Fibroblast of skin of scalp (primary cell): ENCODE measurements at regions not wholly inside any gene's neighbourhood (a gene's known extent, or its start where the extent isn't known, plus 50 kb on each side); places are given as distances from the start of the nearest gene placed in this dataset.
"Not testable (repeated sequence)": the region's sequence is repeated elsewhere in the genome, so short reads cannot be mapped to it uniquely, and the experiment has no call there.

Source experiments
- DNase-seq: peaks from one replicate; pipeline ENCODE4 v3.0.0-alpha.2; 2013

GRCh38 chr3:55156851-55157650, 229.2 kb upstream of the LRTM1 start:
- DNase-seq, result peak; percentile 81

DNA sequence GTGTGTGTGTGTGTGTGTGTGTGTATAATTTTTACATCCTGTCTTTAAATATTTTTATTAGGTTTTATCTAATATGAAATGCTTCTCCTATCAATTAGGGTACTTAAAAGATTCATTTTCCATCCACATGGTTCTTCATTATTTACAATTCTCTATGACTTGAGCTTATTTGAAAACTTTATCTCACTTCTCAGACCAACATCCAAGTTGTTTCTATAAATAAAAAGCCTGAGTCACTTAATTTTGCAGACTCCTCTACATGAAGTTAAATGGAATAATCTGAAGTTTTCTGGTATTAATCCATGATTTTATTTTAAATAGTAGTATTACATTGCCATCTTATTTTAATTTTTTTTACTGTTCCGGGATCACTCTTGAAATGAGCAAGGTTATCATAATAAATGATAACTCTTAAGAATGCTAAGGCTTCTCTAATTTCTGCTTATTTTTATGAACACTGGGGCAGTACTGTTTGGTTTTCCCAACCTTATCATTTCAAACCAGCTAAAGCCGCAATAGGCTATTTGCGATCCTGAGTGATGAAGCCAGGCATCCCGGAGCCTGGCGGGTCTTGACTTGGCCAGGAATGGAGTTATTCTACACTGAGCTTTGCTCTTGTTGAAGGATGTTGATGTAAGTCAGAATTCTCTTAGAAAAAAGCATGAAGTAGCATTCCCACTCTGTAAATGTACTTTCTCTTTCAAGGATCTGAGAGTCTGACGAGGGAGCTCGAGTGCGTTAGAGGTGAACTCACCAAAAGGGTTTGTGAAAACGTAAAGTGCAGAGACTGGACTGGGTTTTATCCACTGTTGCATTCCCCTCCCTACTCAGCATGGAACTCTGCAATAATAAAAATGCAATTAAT, 220.2 kb upstream of the LRTM1 start:
- DNase-seq, result peak; percentile 19

DNA sequence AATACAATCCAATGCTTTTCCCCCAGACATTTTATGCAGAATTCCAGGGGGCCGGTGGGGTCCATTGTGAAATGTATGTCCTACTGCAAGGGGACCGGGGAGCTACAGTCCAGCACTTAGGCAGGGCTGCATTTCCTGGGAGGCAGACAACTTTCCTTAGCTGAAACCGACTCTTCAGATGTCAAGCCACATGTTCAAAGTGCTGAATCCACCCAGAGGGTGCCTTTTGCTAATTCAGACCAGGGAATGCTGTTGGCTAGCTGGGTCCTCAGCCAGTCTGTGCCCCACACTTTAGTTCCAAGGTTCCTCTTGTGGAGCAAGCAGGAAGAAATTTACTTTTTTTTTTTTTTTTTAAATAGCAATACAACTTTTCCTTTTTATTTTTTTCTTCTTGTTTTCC, 219.5 kb upstream of the LRTM1 start:
- DNase-seq, result no peak

GRCh38 chr3:55146216-55146615, 218.4 kb upstream of the LRTM1 start:
- DNase-seq, result no peak

DNA sequence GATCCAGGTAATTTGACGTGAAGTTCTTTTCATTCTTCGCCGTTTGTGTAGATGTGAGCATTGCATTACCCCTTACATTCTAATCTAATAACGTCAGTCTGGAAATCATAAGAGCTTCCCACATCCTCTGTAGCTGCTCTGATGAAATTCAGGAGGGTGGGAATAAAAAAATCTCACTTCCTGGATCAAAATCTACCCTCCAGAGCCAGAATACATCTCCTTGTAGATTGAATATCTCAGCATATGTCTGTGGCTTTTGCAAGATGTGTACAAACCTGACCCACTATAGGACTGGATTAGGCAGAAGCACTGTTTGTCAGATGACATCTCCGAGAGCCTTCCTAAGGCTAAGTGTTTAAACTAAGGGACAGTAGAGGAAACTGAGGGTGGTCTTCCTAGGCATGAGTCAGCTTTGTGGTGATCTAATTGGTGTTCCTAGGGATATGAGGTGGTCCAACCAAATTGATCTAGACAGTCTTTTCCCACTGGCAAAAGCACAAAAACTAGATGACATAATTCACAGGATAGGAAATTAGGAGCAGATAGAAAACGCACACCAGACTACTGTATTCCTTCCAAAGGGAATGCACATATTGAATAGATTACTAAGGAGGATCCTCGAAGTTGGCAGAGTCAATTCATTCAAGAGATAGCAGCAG, 216.3 kb upstream of the LRTM1 start:
- peak; percentile 90 for DNase-seq

- no peak for DNase-seq
Observed at GRCh38 chr3:55143336-55143735, 215.5 kb upstream of the LRTM1 start.

DNA sequence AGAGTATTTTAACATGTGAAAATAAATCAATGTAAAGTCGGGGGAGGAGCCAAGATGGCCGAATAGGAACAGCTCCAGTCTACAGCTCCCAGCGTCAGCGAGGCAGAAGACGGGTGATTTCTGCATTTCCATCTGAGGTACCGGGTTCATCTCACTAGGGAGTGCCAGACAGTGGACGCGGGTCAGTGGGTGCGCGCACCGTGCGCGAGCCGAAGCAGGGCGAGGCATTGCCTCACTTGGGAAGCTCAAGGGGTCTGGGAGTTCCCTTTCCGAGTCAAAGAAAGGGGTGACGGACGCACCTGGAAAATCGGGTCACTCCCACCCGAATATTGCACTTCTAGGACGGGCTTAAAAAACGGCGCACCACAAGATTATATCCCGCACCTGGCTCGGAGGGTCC, 208.4 kb upstream of the LRTM1 start:
- DNase-seq, result not testable (repeated sequence)

GRCh38 chr3:55128225-55128823, 200.5 kb upstream of the LRTM1 start:
- peak; percentile 93 for DNase-seq

DNA sequence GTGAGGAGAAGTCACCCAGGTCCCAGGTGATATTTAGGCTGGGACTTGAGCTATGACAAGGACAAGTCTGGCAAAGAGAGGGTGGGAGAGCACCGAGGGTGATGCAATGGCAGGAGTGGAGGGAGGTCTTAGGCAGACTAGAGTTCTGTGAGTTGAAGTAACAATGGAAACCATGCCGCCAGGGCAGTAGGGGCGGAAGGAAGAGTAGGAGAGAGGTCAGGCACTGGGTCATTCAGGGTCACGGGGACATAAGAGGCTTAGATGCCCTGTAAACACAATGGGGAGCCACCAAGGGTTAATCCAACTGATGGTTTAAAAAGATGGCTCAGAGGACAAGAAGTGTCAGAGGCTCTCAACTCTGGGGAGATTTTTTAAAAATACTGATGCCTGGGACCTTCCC, 199.7 kb upstream of the LRTM1 start:
- DNase-seq, result no peak

DNA sequence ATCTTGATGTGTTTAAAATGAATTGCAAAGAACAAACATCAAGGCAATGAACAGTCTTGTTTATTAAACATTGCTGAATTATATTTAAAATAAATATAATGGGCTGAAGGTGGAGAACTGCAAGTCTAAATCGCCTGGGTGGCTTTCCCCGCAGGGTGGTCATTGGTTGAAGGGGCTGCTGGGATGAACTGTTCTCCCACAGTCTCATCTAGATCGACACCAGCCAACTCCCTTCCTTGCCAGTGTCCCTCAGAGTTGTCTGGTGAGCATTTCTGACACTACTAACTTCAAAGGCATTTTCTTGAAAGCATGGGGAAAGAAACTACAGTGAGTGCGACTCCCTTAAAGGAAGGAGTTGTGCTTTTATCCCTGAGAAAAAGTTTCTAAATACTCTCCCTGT, 196.5 kb upstream of the LRTM1 start:
- no peak for DNase-seq
